ENCODE measurements at regions not wholly inside any gene's neighbourhood (a gene's known extent, or its start where the extent isn't known, plus 50 kb on each side); places are given as distances from the start of the nearest gene placed in this dataset.
"Not testable (repeated sequence)": the region's sequence is repeated elsewhere in the genome, so short reads cannot be mapped to it uniquely, and the experiment has no call there.

DNA sequence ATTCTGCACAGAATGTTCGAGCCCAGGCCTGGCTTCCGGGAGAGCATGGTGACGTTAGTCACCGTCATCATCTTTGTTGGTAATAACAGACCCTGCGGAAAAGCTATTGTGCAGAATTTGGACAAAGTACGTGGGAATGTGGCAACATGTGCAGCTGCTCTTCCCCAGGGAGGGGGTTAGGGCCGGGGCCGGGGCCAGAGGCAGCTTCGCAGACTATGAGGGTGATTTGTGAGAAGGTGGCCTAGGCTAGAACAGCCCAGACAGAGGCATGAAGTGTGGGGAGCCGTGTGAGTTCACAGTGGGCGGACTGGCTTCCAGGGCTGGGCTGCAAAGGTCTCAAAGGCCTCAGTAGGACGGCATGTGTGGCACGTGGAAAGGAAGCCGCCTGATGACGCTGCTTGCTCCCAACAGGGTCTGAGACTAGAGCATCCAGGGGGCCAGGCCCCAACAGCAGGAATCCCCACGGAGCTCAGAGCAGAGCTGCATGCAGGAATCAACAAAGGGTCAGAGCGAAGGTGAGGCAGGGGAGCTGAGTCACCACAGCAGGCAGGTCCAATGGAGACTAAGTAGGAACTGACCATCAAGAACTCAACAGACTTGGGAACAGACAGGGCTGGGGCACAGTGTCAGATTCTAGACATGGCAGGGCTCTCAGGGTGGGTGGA, 109.2 kb downstream of the NPIPB11 start:
- not testable (repeated sequence) for TF ChIP-seq SRSF7 (optimal IDR thresholded peaks at IDR 0.05; ENCODE audit: low read depth, low read length); HDAC2 (IDR thresholded peaks at IDR 0.05)
- TF ChIP-seq, protein P1, sequence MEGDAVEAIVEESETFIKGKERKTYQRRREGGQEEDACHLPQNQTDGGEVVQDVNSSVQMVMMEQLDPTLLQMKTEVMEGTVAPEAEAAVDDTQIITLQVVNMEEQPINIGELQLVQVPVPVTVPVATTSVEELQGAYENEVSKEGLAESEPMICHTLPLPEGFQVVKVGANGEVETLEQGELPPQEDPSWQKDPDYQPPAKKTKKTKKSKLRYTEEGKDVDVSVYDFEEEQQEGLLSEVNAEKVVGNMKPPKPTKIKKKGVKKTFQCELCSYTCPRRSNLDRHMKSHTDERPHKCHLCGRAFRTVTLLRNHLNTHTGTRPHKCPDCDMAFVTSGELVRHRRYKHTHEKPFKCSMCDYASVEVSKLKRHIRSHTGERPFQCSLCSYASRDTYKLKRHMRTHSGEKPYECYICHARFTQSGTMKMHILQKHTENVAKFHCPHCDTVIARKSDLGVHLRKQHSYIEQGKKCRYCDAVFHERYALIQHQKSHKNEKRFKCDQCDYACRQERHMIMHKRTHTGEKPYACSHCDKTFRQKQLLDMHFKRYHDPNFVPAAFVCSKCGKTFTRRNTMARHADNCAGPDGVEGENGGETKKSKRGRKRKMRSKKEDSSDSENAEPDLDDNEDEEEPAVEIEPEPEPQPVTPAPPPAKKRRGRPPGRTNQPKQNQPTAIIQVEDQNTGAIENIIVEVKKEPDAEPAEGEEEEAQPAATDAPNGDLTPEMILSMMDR (IDR thresholded peaks at IDR 0.05 in 2 of 3, conservative IDR thresholded peaks at IDR 0.05 in 1 of 3; ENCODE audit: insufficient read depth in 2 of 3, low read depth in 1 of 3, low read length in 3 of 3), result not testable (repeated sequence)
- TF ChIP-seq, protein P2, sequence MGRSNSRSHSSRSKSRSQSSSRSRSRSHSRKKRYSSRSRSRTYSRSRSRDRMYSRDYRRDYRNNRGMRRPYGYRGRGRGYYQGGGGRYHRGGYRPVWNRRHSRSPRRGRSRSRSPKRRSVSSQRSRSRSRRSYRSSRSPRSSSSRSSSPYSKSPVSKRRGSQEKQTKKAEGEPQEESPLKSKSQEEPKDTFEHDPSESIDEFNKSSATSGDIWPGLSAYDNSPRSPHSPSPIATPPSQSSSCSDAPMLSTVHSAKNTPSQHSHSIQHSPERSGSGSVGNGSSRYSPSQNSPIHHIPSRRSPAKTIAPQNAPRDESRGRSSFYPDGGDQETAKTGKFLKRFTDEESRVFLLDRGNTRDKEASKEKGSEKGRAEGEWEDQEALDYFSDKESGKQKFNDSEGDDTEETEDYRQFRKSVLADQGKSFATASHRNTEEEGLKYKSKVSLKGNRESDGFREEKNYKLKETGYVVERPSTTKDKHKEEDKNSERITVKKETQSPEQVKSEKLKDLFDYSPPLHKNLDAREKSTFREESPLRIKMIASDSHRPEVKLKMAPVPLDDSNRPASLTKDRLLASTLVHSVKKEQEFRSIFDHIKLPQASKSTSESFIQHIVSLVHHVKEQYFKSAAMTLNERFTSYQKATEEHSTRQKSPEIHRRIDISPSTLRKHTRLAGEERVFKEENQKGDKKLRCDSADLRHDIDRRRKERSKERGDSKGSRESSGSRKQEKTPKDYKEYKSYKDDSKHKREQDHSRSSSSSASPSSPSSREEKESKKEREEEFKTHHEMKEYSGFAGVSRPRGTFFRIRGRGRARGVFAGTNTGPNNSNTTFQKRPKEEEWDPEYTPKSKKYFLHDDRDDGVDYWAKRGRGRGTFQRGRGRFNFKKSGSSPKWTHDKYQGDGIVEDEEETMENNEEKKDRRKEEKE (IDR thresholded peaks at IDR 0.05; ENCODE audit: borderline replicate concordance in 1 of 2, control insufficient read depth in 1 of 2, low read depth in 2 of 2, low read length in 1 of 2), result not testable (repeated sequence)

Data from K562 (cell line).